GM20000 (cell line): ENCODE measurements at regions not wholly inside any gene's neighbourhood (a gene's known extent, or its start where the extent isn't known, plus 50 kb on each side); places are given as distances from the start of the nearest gene placed in this dataset.

Experiments used
- DNase-seq: peaks from one replicate; pipeline ENCODE4 v3.0.0; 2012; ENCODE audit warnings: low spot score
- CTCF ChIP-seq: IDR thresholded peaks from 2 replicates; pipeline ENCODE4 v1.5.1; 2012; ENCODE audit warnings: mild to moderate bottlenecking, control low read depth; ENCODE audit errors: extremely low read depth, missing control alignments

GRCh38 chr16:79347277-79347676 is 253.3 kb downstream of the MAF start:
- TF ChIP-seq CTCF, result no peak
- DNase-seq, result no peak

GRCh38 chr16:79339863-79340262 is 260.7 kb downstream of the MAF start:
- no peak for TF ChIP-seq CTCF
- no peak for DNase-seq

- no peak for TF ChIP-seq CTCF
- no peak for DNase-seq
Observed at GRCh38 chr16:79337906-79338305, 262.6 kb downstream of the MAF start.

GRCh38 chr16:79336437-79337229 is 263.9 kb downstream of the MAF start:
- DNase-seq, result no peak
- TF ChIP-seq CTCF, result no peak

GRCh38 chr16:79334127-79334526 is 266.4 kb downstream of the MAF start:
- TF ChIP-seq CTCF, result peak; percentile 3
- DNase-seq, result no peak

GRCh38 chr16:79331066-79331465 is 269.5 kb downstream of the MAF start:
- TF ChIP-seq CTCF, result no peak
- DNase-seq, result no peak

- TF ChIP-seq CTCF, result no peak
- no peak for DNase-seq
Observed at GRCh38 chr16:79329967-79330366, 270.6 kb downstream of the MAF start.
